ENCODE measurements at regions not wholly inside any gene's neighbourhood (a gene's known extent, or its start where the extent isn't known, plus 50 kb on each side); places are given as distances from the start of the nearest gene placed in this dataset.
"Not testable (repeated sequence)": the region's sequence is repeated elsewhere in the genome, so short reads cannot be mapped to it uniquely, and the experiment has no call there.

DNA sequence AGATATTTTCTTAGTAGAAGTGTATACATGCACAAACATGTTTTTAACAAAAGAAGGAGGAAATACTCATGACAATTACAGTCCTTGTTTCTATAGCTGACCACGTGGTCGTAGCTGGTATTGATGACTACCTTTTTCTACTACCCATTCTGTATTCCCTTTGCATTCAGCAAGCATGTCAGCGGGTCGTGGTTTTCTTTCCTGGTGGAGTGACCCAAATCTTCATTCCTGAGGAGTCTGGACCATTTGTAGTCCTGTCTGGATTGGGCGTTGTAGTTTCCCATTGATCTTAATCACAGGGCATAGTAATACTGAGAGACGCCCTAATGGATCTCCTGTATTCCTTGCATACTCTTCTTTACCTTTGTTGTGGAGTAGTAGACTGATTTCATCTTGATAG is 472.1 kb upstream of the RGS6 start:
- H3K9ac ChIP-seq (ENCODE audit: low read length) = no peak overlapping the region
- H3K27ac ChIP-seq (ENCODE audit: low read length) = no peak overlapping the region
- no peaks in the 10 kb centered on the region for H4K20me1 ChIP-seq (ENCODE audit: insufficient read depth)
- no peak overlapping the region for H3K4me2 ChIP-seq (ENCODE audit: low read length)
- no peaks in the 10 kb centered on the region for H3K9me3 ChIP-seq (ENCODE audit: low read length)
- H3K9me2 ChIP-seq (ENCODE audit: insufficient read depth, low read length) = no peaks in the 10 kb centered on the region
- no peak for TF ChIP-seq EP300 (conservative IDR thresholded peaks at IDR 0.05; ENCODE audit: poor library complexity, severe bottlenecking)
- TF ChIP-seq MXI1 (conservative IDR thresholded peaks at IDR 0.05; ENCODE audit: poor library complexity, severe bottlenecking) = no peak
- no peak for TF ChIP-seq EZH2 (IDR thresholded peaks at IDR 0.05; ENCODE audit: borderline replicate concordance, insufficient read depth, low read length, poor library complexity, severe bottlenecking)
- TF ChIP-seq TAF1 (IDR thresholded peaks at IDR 0.05; ENCODE audit: low read depth) = no peak
- TF ChIP-seq, protein P1, sequence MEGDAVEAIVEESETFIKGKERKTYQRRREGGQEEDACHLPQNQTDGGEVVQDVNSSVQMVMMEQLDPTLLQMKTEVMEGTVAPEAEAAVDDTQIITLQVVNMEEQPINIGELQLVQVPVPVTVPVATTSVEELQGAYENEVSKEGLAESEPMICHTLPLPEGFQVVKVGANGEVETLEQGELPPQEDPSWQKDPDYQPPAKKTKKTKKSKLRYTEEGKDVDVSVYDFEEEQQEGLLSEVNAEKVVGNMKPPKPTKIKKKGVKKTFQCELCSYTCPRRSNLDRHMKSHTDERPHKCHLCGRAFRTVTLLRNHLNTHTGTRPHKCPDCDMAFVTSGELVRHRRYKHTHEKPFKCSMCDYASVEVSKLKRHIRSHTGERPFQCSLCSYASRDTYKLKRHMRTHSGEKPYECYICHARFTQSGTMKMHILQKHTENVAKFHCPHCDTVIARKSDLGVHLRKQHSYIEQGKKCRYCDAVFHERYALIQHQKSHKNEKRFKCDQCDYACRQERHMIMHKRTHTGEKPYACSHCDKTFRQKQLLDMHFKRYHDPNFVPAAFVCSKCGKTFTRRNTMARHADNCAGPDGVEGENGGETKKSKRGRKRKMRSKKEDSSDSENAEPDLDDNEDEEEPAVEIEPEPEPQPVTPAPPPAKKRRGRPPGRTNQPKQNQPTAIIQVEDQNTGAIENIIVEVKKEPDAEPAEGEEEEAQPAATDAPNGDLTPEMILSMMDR (IDR thresholded peaks at IDR 0.05; ENCODE audit: poor library complexity, severe bottlenecking) = no peak
- TF ChIP-seq, protein P2, sequence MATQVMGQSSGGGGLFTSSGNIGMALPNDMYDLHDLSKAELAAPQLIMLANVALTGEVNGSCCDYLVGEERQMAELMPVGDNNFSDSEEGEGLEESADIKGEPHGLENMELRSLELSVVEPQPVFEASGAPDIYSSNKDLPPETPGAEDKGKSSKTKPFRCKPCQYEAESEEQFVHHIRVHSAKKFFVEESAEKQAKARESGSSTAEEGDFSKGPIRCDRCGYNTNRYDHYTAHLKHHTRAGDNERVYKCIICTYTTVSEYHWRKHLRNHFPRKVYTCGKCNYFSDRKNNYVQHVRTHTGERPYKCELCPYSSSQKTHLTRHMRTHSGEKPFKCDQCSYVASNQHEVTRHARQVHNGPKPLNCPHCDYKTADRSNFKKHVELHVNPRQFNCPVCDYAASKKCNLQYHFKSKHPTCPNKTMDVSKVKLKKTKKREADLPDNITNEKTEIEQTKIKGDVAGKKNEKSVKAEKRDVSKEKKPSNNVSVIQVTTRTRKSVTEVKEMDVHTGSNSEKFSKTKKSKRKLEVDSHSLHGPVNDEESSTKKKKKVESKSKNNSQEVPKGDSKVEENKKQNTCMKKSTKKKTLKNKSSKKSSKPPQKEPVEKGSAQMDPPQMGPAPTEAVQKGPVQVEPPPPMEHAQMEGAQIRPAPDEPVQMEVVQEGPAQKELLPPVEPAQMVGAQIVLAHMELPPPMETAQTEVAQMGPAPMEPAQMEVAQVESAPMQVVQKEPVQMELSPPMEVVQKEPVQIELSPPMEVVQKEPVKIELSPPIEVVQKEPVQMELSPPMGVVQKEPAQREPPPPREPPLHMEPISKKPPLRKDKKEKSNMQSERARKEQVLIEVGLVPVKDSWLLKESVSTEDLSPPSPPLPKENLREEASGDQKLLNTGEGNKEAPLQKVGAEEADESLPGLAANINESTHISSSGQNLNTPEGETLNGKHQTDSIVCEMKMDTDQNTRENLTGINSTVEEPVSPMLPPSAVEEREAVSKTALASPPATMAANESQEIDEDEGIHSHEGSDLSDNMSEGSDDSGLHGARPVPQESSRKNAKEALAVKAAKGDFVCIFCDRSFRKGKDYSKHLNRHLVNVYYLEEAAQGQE (IDR thresholded peaks at IDR 0.05; ENCODE audit: borderline replicate concordance) = no peak
- TF ChIP-seq RAD21 (conservative IDR thresholded peaks at IDR 0.05) = no peak
- no peak for TF ChIP-seq SMC3 (conservative IDR thresholded peaks at IDR 0.05; ENCODE audit: poor library complexity)
- no peak for TF ChIP-seq POLR2AphosphoS5 (IDR thresholded peaks at IDR 0.05)
- H3K79me2 ChIP-seq (replicated peaks; ENCODE audit: insufficient read depth, low read length) = no peaks in the 10 kb centered on the region
- no peaks in the 10 kb centered on the region for H3F3A ChIP-seq (ENCODE audit: insufficient read depth, low read length, poor library complexity, severe bottlenecking)
- no peaks in the 10 kb centered on the region for H3K36me3 ChIP-seq (ENCODE audit: insufficient read depth, low read length)
- H3K4me3 ChIP-seq (ENCODE audit: low read length) = no peak overlapping the region
- no peak overlapping the region for H2AFZ ChIP-seq (ENCODE audit: low read depth, low read length)
- no peaks in the 10 kb centered on the region for H3K27me3 ChIP-seq (ENCODE audit: insufficient read depth, low read depth, low read length)

DNA sequence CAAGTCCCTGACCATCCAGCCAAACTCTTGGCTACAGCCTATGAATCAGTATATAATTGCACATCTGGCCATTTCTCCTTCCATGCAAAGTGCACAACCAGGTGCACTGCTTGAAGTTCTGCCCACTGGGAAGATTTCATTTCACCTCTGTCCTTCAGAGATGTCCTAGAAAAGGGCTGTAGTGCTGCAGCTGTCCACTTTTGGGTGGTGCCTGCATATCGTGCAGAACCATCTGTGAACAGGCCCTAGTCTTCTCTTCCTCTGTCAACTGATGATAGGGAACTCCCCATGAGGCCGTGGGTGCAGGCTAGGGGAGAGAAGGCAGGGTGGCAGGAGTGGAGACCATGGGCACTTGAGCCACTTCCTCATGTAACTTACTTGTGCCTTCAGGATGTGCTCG is 470.6 kb upstream of the RGS6 start:
- H3K9ac ChIP-seq (ENCODE audit: low read length); H3K9me3 ChIP-seq (ENCODE audit: low read length); H2AFZ ChIP-seq (ENCODE audit: low read depth, low read length); H3K9me2 ChIP-seq (ENCODE audit: insufficient read depth, low read length); H3F3A ChIP-seq (ENCODE audit: insufficient read depth, low read length, poor library complexity, severe bottlenecking); H3K79me2 ChIP-seq (replicated peaks; ENCODE audit: insufficient read depth, low read length); H3K36me3 ChIP-seq (ENCODE audit: insufficient read depth, low read length); H3K4me3 ChIP-seq (ENCODE audit: low read length); H3K27me3 ChIP-seq (ENCODE audit: insufficient read depth, low read depth, low read length); H3K4me2 ChIP-seq (ENCODE audit: low read length); H3K27ac ChIP-seq (ENCODE audit: low read length); H4K20me1 ChIP-seq (ENCODE audit: insufficient read depth): not testable (repeated sequence)

DNA sequence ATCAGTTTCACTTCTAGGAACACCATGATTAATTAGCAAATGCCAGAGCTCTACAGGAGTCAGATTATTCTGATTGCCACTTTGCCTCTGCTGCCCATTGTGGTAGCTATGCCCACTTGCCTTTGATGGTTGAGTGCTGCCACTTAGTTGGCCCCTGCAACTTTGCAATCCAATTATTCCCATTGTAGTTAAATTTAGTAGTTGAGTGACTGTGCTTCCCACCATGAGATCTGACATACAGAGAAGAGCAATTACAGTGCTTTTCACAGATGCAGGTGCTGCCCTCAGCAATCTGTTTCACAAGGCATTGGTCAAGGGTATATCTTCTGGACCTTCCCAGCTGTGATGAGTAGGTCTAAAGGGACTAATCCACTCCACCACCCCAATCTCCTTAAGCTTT is 468.4 kb upstream of the RGS6 start:
- no peaks in the 10 kb centered on the region for H3K9me2 ChIP-seq (ENCODE audit: insufficient read depth, low read length)
- no peak overlapping the region for H3K4me2 ChIP-seq (ENCODE audit: low read length)
- H3K9ac ChIP-seq (ENCODE audit: low read length) = no peak overlapping the region
- no peaks in the 10 kb centered on the region for H4K20me1 ChIP-seq (ENCODE audit: insufficient read depth)
- no peak overlapping the region for H2AFZ ChIP-seq (ENCODE audit: low read depth, low read length)
- H3K36me3 ChIP-seq (ENCODE audit: insufficient read depth, low read length) = no peaks in the 10 kb centered on the region
- no peaks in the 10 kb centered on the region for H3K79me2 ChIP-seq (replicated peaks; ENCODE audit: insufficient read depth, low read length)
- no peak overlapping the region for H3K4me3 ChIP-seq (ENCODE audit: low read length)
- no peak for TF ChIP-seq TAF1 (IDR thresholded peaks at IDR 0.05; ENCODE audit: low read depth)
- H3K27ac ChIP-seq (ENCODE audit: low read length) = no peak overlapping the region
- no peaks in the 10 kb centered on the region for H3K27me3 ChIP-seq (ENCODE audit: insufficient read depth, low read depth, low read length)
- no peaks in the 10 kb centered on the region for H3F3A ChIP-seq (ENCODE audit: insufficient read depth, low read length, poor library complexity, severe bottlenecking)
- H3K9me3 ChIP-seq (ENCODE audit: low read length) = no peaks in the 10 kb centered on the region
